HEK293 (cell line): ENCODE measurements at regions not wholly inside any gene's neighbourhood (a gene's known extent, or its start where the extent isn't known, plus 50 kb on each side); places are given as distances from the start of the nearest gene placed in this dataset.

Experiments
- CTCF ChIA-PET: fragments of 350-600 bp; formaldehyde crosslinking; extraction: SDS; loops from one replicate; lab custom pipeline; 2021; ENCODE audit warnings: antibody characterized with exemption; lab: Yijun Ruan, JAX
- POLR2A ChIA-PET: fragments of 300-600 bp; formaldehyde crosslinking; extraction: SDS; loops from one replicate; lab custom pipeline; 2020; ENCODE audit warnings: antibody characterized with exemption, inconsistent platforms; lab: Yijun Ruan, JAX
- H3K27ac ChIP-seq: fragments of 200-500 bp; sonication (Bioruptor generic); 2 replicates; pipeline ENCODE4 v1.5.1; 2014; ENCODE audit warnings: low read depth, low read length, control low read depth, inconsistent platforms; ENCODE audit errors: extremely low read depth
- H3K36me3 ChIP-seq, 2 experiments: fragments of 200-500 bp in 1 of 2; sonication (Bioruptor generic) in 1 of 2; 1 replicate in 1 of 2; 2 replicates in 1 of 2; pipeline ENCODE4 v1.5.1; 2014 to 2017; ENCODE audit warnings: inconsistent platforms in 2 of 2, low read length in 2 of 2; ENCODE audit not compliant: control insufficient read depth in 2 of 2, insufficient read depth in 1 of 2
- H3K4me1 ChIP-seq: fragments of 200-500 bp; sonication (Bioruptor generic); 2 replicates; pipeline ENCODE4 v1.5.1; 2014; ENCODE audit warnings: mild to moderate bottlenecking, low read length, inconsistent platforms; ENCODE audit not compliant: control insufficient read depth, insufficient read depth
- H3K4me3 ChIP-seq: 2 replicates; pipeline ENCODE4 v1.5.1; 2011; ENCODE audit warnings: low read depth, mild to moderate bottlenecking, control low read depth, low read length, moderate library complexity
- H3K9me3 ChIP-seq: fragments of 200-500 bp; sonication (Bioruptor generic); 2 replicates; pipeline ENCODE4 v1.5.1; 2014; ENCODE audit warnings: low read depth, low read length, inconsistent platforms; ENCODE audit not compliant: control insufficient read depth, insufficient read depth
- HOXC10 ChIP-seq: sonication (generic); formaldehyde crosslinking; IDR thresholded peaks from 2 replicates; pipeline ENCODE4 v1.8.1; 2023; ENCODE audit warnings: mild to moderate bottlenecking, missing genetic modification reagents
- MYNN ChIP-seq: fragments of 450-650 bp; formaldehyde crosslinking; IDR thresholded peaks from 2 replicates; pipeline ENCODE4 v1.5.1; 2016; ENCODE audit warnings: missing biosample characterization, missing genetic modification characterization, borderline replicate concordance
- ZNF146 ChIP-seq: fragments of 450-650 bp; formaldehyde crosslinking; IDR thresholded peaks from 2 replicates; pipeline ENCODE4 v1.5.1; 2016; ENCODE audit warnings: missing biosample characterization, missing genetic modification characterization
- ZNF184 ChIP-seq: fragments of 450-650 bp; IDR thresholded peaks from 2 replicates; pipeline ENCODE4 v1.5.1; 2018; ENCODE audit warnings: missing biosample characterization, mild to moderate bottlenecking, missing genetic modification characterization
- ZNF2 ChIP-seq: fragments of 450-650 bp; formaldehyde crosslinking; IDR thresholded peaks from 2 replicates; pipeline ENCODE4 v1.5.1; 2016; ENCODE audit warnings: missing biosample characterization, missing genetic modification characterization
- ZNF391 ChIP-seq: fragments of 450-650 bp; formaldehyde crosslinking; IDR thresholded peaks from 2 replicates; pipeline ENCODE4 v1.5.1; 2016; ENCODE audit warnings: low read depth, missing biosample characterization, missing genetic modification characterization, borderline replicate concordance
- ZNF423 ChIP-seq: fragments of 450-650 bp; formaldehyde crosslinking; IDR thresholded peaks from 2 replicates; pipeline ENCODE4 v1.5.1; 2016; ENCODE audit warnings: missing biosample characterization, missing genetic modification characterization
- ZSCAN18 ChIP-seq: fragments of 450-650 bp; formaldehyde crosslinking; IDR thresholded peaks from 2 replicates; pipeline ENCODE4 v1.5.1; 2016; ENCODE audit warnings: missing biosample characterization, missing genetic modification characterization
- ZSCAN30 ChIP-seq: fragments of 450-650 bp; IDR thresholded peaks from 2 replicates; pipeline ENCODE4 v1.5.1; 2018; ENCODE audit warnings: missing biosample characterization, mild to moderate bottlenecking, missing genetic modification characterization, moderate library complexity
- TF ChIP-seq, protein P1 (sequence below): fragments of 450-650 bp; formaldehyde crosslinking; IDR thresholded peaks from 2 replicates; pipeline ENCODE4 v1.5.1; 2016; ENCODE audit warnings: missing biosample characterization, missing genetic modification characterization, low read depth
- TF ChIP-seq, protein P2 (sequence below): fragments of 450-650 bp; formaldehyde crosslinking; IDR thresholded peaks from 2 replicates; pipeline ENCODE4 v1.5.1; 2017; ENCODE audit warnings: missing biosample characterization, missing genetic modification characterization
- TF ChIP-seq, protein P3 (sequence below): fragments of 450-650 bp; formaldehyde crosslinking; IDR thresholded peaks from 2 replicates; pipeline ENCODE4 v1.5.1; 2016; ENCODE audit warnings: missing biosample characterization, missing genetic modification characterization
- TF ChIP-seq, protein P4 (sequence below): fragments of 450-650 bp; formaldehyde crosslinking; IDR thresholded peaks from 2 replicates; pipeline ENCODE4 v1.5.1; 2017; ENCODE audit warnings: missing biosample characterization, missing genetic modification characterization

DNA sequence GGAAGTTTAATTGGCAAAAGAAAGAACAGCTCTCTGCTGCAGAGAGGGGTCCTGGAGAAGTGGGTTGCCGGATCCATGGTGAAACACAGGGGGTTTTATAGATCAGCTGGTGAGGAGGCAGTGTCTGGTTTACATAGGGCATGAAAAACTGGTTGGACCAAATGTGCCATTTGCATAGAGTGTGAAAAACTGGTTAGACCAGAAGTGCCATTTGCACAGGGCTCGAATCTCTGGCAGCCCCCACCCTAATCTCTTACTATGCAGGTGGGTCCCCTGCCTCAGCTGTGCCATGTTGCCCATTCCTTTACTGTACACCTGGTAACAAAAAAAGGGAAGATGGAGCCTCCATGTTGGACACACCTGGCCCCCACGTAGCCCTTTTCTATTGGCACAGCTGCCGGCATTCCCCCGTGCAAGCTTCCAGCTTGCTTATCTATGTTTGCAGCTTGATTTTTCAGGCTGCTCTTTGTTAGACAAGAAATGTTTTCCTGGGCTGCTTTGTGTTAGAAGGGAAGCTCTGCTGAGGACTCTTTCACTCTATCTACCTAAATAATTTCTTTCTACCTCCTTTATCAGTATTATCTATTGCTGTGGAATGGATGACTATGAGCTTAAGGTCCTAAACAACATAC is 61.1 kb upstream of the TMEM132D start:
- POLR2A ChIA-PET, result interaction anchor here (0.6 kb wide), 1 partner anchor 1137 kb away, joined by 7 read pairs; no protein-coding TSS in a partner anchor
- CTCF ChIA-PET, result no interaction called here
- Histone ChIP-seq H3K4me1 (no peaks in the 10 kb centered on the region), H3K36me3 (no peaks in the 10 kb centered on the region), H3K27ac (no peak overlapping the region), H3K9me3 (no peaks in the 10 kb centered on the region), H3K4me3 (no peak overlapping the region)
- TF ChIP-seq, protein P1, sequence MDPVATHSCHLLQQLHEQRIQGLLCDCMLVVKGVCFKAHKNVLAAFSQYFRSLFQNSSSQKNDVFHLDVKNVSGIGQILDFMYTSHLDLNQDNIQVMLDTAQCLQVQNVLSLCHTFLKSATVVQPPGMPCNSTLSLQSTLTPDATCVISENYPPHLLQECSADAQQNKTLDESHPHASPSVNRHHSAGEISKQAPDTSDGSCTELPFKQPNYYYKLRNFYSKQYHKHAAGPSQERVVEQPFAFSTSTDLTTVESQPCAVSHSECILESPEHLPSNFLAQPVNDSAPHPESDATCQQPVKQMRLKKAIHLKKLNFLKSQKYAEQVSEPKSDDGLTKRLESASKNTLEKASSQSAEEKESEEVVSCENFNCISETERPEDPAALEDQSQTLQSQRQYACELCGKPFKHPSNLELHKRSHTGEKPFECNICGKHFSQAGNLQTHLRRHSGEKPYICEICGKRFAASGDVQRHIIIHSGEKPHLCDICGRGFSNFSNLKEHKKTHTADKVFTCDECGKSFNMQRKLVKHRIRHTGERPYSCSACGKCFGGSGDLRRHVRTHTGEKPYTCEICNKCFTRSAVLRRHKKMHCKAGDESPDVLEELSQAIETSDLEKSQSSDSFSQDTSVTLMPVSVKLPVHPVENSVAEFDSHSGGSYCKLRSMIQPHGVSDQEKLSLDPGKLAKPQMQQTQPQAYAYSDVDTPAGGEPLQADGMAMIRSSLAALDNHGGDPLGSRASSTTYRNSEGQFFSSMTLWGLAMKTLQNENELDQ, result no peak
- TF ChIP-seq, protein P2, sequence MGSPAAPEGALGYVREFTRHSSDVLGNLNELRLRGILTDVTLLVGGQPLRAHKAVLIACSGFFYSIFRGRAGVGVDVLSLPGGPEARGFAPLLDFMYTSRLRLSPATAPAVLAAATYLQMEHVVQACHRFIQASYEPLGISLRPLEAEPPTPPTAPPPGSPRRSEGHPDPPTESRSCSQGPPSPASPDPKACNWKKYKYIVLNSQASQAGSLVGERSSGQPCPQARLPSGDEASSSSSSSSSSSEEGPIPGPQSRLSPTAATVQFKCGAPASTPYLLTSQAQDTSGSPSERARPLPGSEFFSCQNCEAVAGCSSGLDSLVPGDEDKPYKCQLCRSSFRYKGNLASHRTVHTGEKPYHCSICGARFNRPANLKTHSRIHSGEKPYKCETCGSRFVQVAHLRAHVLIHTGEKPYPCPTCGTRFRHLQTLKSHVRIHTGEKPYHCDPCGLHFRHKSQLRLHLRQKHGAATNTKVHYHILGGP (tag by site-specific recombination), result no peak
- TF ChIP-seq ZNF391, result no peak

DNA sequence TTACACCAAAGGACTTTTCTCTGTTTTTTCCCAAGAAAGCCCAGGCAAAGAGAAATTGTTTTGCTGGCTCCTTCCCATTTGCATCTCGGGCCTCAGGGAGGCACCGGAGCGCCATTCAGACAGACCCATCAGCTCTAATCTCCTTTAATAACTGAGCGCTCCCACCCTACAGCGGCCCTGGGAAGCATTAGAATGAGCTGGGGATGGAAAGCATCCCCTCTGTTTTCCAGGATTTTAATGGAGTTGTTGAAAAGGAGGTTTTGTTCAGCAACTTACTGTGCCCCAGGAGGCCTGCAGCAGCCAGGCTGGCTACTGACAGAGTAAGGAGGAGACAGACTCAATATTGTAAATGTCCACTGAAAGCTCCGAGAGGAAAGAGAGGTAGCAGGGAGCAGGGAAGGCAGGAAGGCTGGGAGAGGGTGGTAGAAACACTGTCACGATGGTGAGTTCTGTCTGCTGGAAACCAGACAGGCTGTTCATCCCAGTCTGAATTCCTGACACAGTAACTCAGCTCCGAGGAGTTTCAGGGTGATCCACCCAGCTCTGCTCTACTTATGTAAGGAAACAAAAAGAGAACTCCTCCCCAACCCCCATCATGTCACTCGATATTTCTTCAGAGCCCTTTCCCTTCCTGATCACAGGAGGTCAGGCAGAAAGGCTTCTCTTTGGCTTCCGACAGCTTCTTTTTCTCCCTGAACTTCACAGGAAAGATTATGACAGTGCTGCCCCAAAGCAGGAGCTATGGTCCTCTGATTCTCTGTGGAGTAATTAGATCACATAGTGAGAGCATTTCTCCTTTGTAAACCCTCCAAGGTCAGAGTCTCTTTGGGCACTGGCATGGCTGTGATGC is 62.5 kb upstream of the TMEM132D start:
- no peaks in the 10 kb centered on the region for H3K4me1 ChIP-seq
- TF ChIP-seq ZSCAN30 (tag by site-specific recombination), result no peak
- TF ChIP-seq MYNN (tag by site-specific recombination), result no peak
- TF ChIP-seq, protein P3, sequence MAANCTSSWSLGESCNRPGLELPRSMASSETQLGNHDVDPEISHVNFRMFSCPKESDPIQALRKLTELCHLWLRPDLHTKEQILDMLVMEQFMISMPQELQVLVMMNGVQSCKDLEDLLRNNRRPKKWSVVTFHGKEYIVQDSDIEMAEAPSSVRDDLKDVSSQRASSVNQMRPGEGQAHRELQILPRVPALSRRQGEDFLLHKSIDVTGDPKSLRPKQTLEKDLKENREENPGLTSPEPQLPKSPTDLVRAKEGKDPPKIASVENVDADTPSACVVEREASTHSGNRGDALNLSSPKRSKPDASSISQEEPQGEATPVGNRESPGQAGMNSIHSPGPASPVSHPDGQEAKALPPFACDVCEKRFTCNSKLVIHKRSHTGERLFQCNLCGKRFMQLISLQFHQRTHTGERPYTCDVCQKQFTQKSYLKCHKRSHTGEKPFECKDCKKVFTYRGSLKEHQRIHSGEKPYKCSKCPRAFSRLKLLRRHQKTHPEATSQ, result no peak
- no peak for TF ChIP-seq ZNF184
- no peak for TF ChIP-seq ZNF2 (tag by site-specific recombination)
- no peak for TF ChIP-seq ZSCAN18
- TF ChIP-seq, protein P4, sequence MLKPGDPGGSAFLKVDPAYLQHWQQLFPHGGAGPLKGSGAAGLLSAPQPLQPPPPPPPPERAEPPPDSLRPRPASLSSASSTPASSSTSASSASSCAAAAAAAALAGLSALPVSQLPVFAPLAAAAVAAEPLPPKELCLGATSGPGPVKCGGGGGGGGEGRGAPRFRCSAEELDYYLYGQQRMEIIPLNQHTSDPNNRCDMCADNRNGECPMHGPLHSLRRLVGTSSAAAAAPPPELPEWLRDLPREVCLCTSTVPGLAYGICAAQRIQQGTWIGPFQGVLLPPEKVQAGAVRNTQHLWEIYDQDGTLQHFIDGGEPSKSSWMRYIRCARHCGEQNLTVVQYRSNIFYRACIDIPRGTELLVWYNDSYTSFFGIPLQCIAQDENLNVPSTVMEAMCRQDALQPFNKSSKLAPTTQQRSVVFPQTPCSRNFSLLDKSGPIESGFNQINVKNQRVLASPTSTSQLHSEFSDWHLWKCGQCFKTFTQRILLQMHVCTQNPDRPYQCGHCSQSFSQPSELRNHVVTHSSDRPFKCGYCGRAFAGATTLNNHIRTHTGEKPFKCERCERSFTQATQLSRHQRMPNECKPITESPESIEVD (tag by site-specific recombination), result no peak
- TF ChIP-seq ZNF146 (tag by site-specific recombination), result no peak
- TF ChIP-seq HOXC10 (CRISPR knock-in tag), result no peak
- no peak for TF ChIP-seq ZNF423 (tag by site-specific recombination)
- H3K9me3 ChIP-seq, result no peaks in the 10 kb centered on the region
- no peak overlapping the region for H3K4me3 ChIP-seq
- H3K27ac ChIP-seq, result no peak overlapping the region
- ChIA-PET POLR2A (no interaction called here), CTCF (no interaction called here)
- H3K36me3 ChIP-seq, result no peaks in the 10 kb centered on the region
